ENCODE measurements at regions not wholly inside any gene's neighbourhood (a gene's known extent, or its start where the extent isn't known, plus 50 kb on each side); places are given as distances from the start of the nearest gene placed in this dataset.

- Histone ChIP-seq H3K9me2 (ENCODE audit: low read depth, low read length) (no peaks in the 10 kb centered on the region), H3K9ac (ENCODE audit: low read length) (no peak overlapping the region), H3K4me1 (ENCODE audit: insufficient read depth, low read length, severe bottlenecking) (peaks cover 9% of the 10 kb centered on the region), H3K9me3 (ENCODE audit: low read length) (no peaks in the 10 kb centered on the region), H4K20me1 (ENCODE audit: insufficient read depth, low read length) (no peaks in the 10 kb centered on the region), H2AFZ (ENCODE audit: low read length) (no peak overlapping the region), H3K27ac (ENCODE audit: low read depth, low read length, poor library complexity, severe bottlenecking) (no peak overlapping the region), H3K79me2 (ENCODE audit: insufficient read depth, low read length) (peaks cover 15% of the 10 kb centered on the region; the same call in 1 of the 2 replicates), H3K27me3 (ENCODE audit: insufficient read depth, low read length) (no peaks in the 10 kb centered on the region), H3K4me3 (ENCODE audit: low read depth, low read length, poor library complexity, severe bottlenecking) (no peak overlapping the region), H3F3A (ENCODE audit: insufficient read depth, low read length) (no peaks in the 10 kb centered on the region), H3K36me3 (ENCODE audit: insufficient read depth, low read length) (peaks cover 13% of the 10 kb centered on the region), H3K4me2 (ENCODE audit: low read length) (no peak overlapping the region)
- no peak for TF ChIP-seq EZH2 (IDR thresholded peaks at IDR 0.05; ENCODE audit: borderline replicate concordance, low read length)
- TF ChIP-seq, protein P1, sequence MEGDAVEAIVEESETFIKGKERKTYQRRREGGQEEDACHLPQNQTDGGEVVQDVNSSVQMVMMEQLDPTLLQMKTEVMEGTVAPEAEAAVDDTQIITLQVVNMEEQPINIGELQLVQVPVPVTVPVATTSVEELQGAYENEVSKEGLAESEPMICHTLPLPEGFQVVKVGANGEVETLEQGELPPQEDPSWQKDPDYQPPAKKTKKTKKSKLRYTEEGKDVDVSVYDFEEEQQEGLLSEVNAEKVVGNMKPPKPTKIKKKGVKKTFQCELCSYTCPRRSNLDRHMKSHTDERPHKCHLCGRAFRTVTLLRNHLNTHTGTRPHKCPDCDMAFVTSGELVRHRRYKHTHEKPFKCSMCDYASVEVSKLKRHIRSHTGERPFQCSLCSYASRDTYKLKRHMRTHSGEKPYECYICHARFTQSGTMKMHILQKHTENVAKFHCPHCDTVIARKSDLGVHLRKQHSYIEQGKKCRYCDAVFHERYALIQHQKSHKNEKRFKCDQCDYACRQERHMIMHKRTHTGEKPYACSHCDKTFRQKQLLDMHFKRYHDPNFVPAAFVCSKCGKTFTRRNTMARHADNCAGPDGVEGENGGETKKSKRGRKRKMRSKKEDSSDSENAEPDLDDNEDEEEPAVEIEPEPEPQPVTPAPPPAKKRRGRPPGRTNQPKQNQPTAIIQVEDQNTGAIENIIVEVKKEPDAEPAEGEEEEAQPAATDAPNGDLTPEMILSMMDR (IDR thresholded peaks at IDR 0.05; ENCODE audit: low read length) = no peak
Measured at GRCh38 chr2:134135793-134136192, 118.1 kb upstream of the MGAT5 start.

DNA sequence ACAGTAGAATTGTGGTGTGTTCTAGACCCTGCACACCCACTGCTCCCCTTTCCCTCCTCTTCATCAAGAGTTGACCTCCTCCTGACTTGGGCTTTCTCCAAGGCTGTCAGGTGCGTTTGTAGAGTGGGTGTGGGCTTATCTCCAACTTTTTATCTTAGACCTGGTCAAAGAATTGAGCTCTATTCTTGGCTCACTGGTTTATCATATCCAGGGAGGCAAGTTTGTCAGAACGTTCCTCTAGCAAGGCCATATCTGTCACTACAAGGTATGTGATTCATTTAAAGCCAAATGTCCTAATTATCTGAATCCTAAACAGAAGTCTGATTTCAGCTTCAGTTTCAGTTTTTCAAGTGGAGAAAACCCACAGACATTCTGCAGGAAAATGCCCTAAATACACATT, 117.1 kb upstream of the MGAT5 start:
- Histone ChIP-seq H2AFZ (ENCODE audit: low read length) (no peak overlapping the region), H3K4me1 (ENCODE audit: insufficient read depth, low read length, severe bottlenecking) (peaks cover 9% of the 10 kb centered on the region), H3K79me2 (ENCODE audit: insufficient read depth, low read length) (peaks cover 15% of the 10 kb centered on the region; the same call in 1 of the 2 replicates), H3K4me3 (ENCODE audit: low read depth, low read length, poor library complexity, severe bottlenecking) (no peak overlapping the region), H3F3A (ENCODE audit: insufficient read depth, low read length) (no peaks in the 10 kb centered on the region), H3K27me3 (ENCODE audit: insufficient read depth, low read length) (no peaks in the 10 kb centered on the region), H3K27ac (ENCODE audit: low read depth, low read length, poor library complexity, severe bottlenecking) (no peak overlapping the region), H3K9me3 (ENCODE audit: low read length) (no peaks in the 10 kb centered on the region), H3K4me2 (ENCODE audit: low read length) (no peak overlapping the region), H3K9me2 (ENCODE audit: low read depth, low read length) (no peaks in the 10 kb centered on the region), H3K9ac (ENCODE audit: low read length) (no peak overlapping the region), H4K20me1 (ENCODE audit: insufficient read depth, low read length) (no peaks in the 10 kb centered on the region), H3K36me3 (ENCODE audit: insufficient read depth, low read length) (peaks cover 7% of the 10 kb centered on the region; the same call in 1 of the 2 replicates)
- no peak for TF ChIP-seq EZH2 (IDR thresholded peaks at IDR 0.05; ENCODE audit: borderline replicate concordance, low read length)
- TF ChIP-seq, protein P1 (IDR thresholded peaks at IDR 0.05; ENCODE audit: low read length) = no peak

GRCh38 chr2:134137182-134137611, 116.7 kb upstream of the MGAT5 start:
- Histone ChIP-seq H3F3A (ENCODE audit: insufficient read depth, low read length) (no peaks in the 10 kb centered on the region), H3K79me2 (ENCODE audit: insufficient read depth, low read length) (peaks cover 15% of the 10 kb centered on the region; the same call in 1 of the 2 replicates), H3K9me3 (ENCODE audit: low read length) (no peaks in the 10 kb centered on the region), H4K20me1 (ENCODE audit: insufficient read depth, low read length) (no peaks in the 10 kb centered on the region), H3K9me2 (ENCODE audit: low read depth, low read length) (no peaks in the 10 kb centered on the region), H3K4me1 (ENCODE audit: insufficient read depth, low read length, severe bottlenecking) (peaks cover 9% of the 10 kb centered on the region), H3K4me2 (ENCODE audit: low read length) (no peak overlapping the region), H3K9ac (ENCODE audit: low read length) (no peak overlapping the region), H3K27ac (ENCODE audit: low read depth, low read length, poor library complexity, severe bottlenecking) (no peak overlapping the region), H3K36me3 (ENCODE audit: insufficient read depth, low read length) (peaks cover 4% of the 10 kb centered on the region; the same call in 1 of the 2 replicates), H3K4me3 (ENCODE audit: low read depth, low read length, poor library complexity, severe bottlenecking) (no peak overlapping the region), H3K27me3 (ENCODE audit: insufficient read depth, low read length) (no peaks in the 10 kb centered on the region), H2AFZ (ENCODE audit: low read length) (no peak overlapping the region)
- TF ChIP-seq, protein P1 (IDR thresholded peaks at IDR 0.05; ENCODE audit: low read length) = no peak
- no peak for TF ChIP-seq EZH2 (IDR thresholded peaks at IDR 0.05; ENCODE audit: borderline replicate concordance, low read length)
